SK-N-SH treated with all-trans-retinoic acid at 6 μM for 48 hours (cell line): ENCODE measurements at regions not wholly inside any gene's neighbourhood (a gene's known extent, or its start where the extent isn't known, plus 50 kb on each side); places are given as distances from the start of the nearest gene placed in this dataset.

Experiments
- ARNTL ChIP-seq: fragments of 450-650 bp; formaldehyde crosslinking; IDR thresholded peaks from 2 replicates; pipeline ENCODE4 v1.5.0; 2020; ENCODE audit warnings: low read depth, mild to moderate bottlenecking, moderate library complexity, borderline replicate concordance
- CSDC2 ChIP-seq: fragments of 250-450 bp; sonication (Bioruptor Pico); IDR thresholded peaks from 2 replicates; pipeline ENCODE4 v1.5.0; 2020; ENCODE audit warnings: mild to moderate bottlenecking, moderate library complexity
- ESRRG ChIP-seq: fragments of 250-450 bp; sonication (Bioruptor Pico); IDR thresholded peaks from 2 replicates; pipeline ENCODE4 v1.6.1; 2021; ENCODE audit warnings: mild to moderate bottlenecking
- ZFP3 ChIP-seq: fragments of 250-450 bp; sonication (Bioruptor Pico); IDR thresholded peaks from 2 replicates; pipeline ENCODE4 v1.5.0; 2020; ENCODE audit warnings: mild to moderate bottlenecking, moderate library complexity
- TF ChIP-seq, protein P1 (sequence below): fragments of 250-450 bp; sonication (Bioruptor Pico); IDR thresholded peaks from 2 replicates; pipeline ENCODE4 v1.8.0; 2020; ENCODE audit warnings: mild to moderate bottlenecking, moderate library complexity, borderline replicate concordance

- no peak for TF ChIP-seq ESRRG (CRISPR knock-in tag)
- no peak for TF ChIP-seq ARNTL
- TF ChIP-seq ZFP3 (CRISPR knock-in tag): no peak
- TF ChIP-seq CSDC2: no peak
- TF ChIP-seq, protein P1, sequence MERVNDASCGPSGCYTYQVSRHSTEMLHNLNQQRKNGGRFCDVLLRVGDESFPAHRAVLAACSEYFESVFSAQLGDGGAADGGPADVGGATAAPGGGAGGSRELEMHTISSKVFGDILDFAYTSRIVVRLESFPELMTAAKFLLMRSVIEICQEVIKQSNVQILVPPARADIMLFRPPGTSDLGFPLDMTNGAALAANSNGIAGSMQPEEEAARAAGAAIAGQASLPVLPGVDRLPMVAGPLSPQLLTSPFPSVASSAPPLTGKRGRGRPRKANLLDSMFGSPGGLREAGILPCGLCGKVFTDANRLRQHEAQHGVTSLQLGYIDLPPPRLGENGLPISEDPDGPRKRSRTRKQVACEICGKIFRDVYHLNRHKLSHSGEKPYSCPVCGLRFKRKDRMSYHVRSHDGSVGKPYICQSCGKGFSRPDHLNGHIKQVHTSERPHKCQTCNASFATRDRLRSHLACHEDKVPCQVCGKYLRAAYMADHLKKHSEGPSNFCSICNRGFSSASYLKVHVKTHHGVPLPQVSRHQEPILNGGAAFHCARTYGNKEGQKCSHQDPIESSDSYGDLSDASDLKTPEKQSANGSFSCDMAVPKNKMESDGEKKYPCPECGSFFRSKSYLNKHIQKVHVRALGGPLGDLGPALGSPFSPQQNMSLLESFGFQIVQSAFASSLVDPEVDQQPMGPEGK: no peak
Observed at GRCh38 chr14:39972704-39973103, 540.5 kb upstream of the FBXO33 start.
